Neutrophil (primary cell): ENCODE measurements at regions not wholly inside any gene's neighbourhood (a gene's known extent, or its start where the extent isn't known, plus 50 kb on each side); places are given as distances from the start of the nearest gene placed in this dataset.

Experiments used
- H3K27ac ChIP-seq: fragments of 200-600 bp; sonication (generic); 2 replicates; pipeline ENCODE4 v1.5.1; 2016; ENCODE audit warnings: mild to moderate bottlenecking, moderate library complexity
- H3K27me3 ChIP-seq: fragments of 200-600 bp; sonication (generic); 2 replicates; pipeline ENCODE4 v1.6.0; 2016; ENCODE audit warnings: mild to moderate bottlenecking
- H3K36me3 ChIP-seq: fragments of 200-600 bp; sonication (generic); 2 replicates; pipeline ENCODE4 v1.5.1; 2017
- H3K4me1 ChIP-seq, 2 experiments: fragments of 200-600 bp in 1 of 2; sonication (generic) in 1 of 2; 1 replicate in 1 of 2; 2 replicates in 1 of 2; pipeline versions ENCODE4 v1.5.1 to v1.6.1; 2013 to 2016; ENCODE audit warnings: low read depth in 1 of 2, low read length in 1 of 2, mild to moderate bottlenecking in 1 of 2, moderate library complexity in 1 of 2; ENCODE audit not compliant: control insufficient read depth in 1 of 2, insufficient read depth in 1 of 2
- H3K4me3 ChIP-seq, 2 experiments: fragments of 200-600 bp in 1 of 2; sonication (generic) in 1 of 2; 1 replicate in 1 of 2; 2 replicates in 1 of 2; pipeline ENCODE4 v1.5.1; 2013 to 2016; ENCODE audit warnings: low read depth in 1 of 2, low read length in 1 of 2, mild to moderate bottlenecking in 1 of 2, moderate library complexity in 1 of 2
- H3K9me3 ChIP-seq: fragments of 200-600 bp; sonication (generic); 2 replicates; pipeline ENCODE4 v1.5.1; 2016
- TF ChIP-seq, protein P1 (sequence below): fragments of 200-600 bp; sonication (generic); IDR thresholded peaks from 2 replicates; pipeline ENCODE4 v1.5.1; 2016; ENCODE audit warnings: antibody characterized with exemption

DNA sequence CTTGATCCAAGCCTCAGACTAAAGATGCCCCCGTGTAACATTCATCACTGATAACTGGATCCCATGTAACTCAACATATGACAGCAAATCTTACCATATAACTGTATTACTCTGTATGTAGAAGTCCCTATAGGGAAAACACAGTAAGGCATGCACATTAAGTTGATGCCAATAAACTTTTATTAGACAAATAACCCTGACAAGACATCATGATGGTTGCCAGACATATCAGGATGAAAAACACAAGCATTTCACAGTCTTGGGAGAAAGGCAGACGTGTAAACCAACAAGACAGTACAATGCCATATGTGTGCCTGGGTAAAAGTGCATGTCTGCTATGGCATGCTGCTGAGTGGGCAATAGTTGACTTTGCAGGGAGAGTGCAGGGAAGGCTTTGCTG is 142.2 kb downstream of the HERPUD2 start:
- no peak overlapping the region for H3K4me3 ChIP-seq
- H3K27ac ChIP-seq: no peak overlapping the region
- peaks cover 26% of the 10 kb centered on the region for H3K27me3 ChIP-seq
- H3K36me3 ChIP-seq: no peaks in the 10 kb centered on the region
- peaks cover 5 to 8% of the 10 kb centered on the region in 2 experiments for H3K4me1 ChIP-seq
- H3K9me3 ChIP-seq: no peaks in the 10 kb centered on the region
- TF ChIP-seq, protein P1, sequence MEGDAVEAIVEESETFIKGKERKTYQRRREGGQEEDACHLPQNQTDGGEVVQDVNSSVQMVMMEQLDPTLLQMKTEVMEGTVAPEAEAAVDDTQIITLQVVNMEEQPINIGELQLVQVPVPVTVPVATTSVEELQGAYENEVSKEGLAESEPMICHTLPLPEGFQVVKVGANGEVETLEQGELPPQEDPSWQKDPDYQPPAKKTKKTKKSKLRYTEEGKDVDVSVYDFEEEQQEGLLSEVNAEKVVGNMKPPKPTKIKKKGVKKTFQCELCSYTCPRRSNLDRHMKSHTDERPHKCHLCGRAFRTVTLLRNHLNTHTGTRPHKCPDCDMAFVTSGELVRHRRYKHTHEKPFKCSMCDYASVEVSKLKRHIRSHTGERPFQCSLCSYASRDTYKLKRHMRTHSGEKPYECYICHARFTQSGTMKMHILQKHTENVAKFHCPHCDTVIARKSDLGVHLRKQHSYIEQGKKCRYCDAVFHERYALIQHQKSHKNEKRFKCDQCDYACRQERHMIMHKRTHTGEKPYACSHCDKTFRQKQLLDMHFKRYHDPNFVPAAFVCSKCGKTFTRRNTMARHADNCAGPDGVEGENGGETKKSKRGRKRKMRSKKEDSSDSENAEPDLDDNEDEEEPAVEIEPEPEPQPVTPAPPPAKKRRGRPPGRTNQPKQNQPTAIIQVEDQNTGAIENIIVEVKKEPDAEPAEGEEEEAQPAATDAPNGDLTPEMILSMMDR: no peak

DNA sequence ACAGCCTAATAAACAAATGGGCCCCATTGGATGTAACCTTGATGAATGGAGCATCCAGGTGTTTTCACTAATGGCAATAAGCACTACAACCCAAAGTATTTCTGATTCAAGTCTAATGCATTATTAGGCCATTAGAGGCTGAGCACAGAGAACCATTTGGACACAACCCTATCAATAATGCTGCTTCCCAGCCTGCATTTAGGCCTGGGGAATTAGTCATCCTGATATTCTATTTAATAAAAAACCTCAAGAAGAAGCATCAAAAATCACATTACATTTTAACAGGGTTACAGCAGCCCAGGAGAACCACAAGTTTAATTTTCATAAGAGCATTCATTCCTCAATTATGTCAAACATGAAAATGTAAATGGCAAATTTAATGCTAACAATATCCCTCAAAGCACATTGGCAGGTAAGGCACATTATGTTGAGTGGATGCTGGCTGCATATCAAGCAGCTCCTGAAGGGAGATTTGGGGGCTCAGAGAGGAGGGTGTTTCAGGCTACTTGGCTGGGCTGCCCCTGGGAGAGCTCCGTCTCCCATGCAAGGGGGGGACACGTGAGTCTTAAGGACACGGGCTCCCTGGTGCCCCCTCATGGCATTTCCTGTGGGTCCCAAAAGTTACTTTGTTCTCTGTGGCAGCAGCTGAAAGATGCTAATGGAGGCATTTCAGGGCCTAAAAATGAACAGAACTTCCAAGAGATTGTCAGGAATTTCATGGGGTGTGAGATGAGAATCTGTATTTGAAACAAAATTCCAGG is 143.4 kb downstream of the HERPUD2 start:
- Histone ChIP-seq H3K9me3 (no peaks in the 10 kb centered on the region), H3K27ac (no peak overlapping the region), H3K4me1 (no peaks in the 10 kb centered on the region), H3K27me3 (peaks cover 32% of the 10 kb centered on the region), H3K4me3 (no peak overlapping the region), H3K36me3 (no peaks in the 10 kb centered on the region)
- TF ChIP-seq, protein P1: no peak

DNA sequence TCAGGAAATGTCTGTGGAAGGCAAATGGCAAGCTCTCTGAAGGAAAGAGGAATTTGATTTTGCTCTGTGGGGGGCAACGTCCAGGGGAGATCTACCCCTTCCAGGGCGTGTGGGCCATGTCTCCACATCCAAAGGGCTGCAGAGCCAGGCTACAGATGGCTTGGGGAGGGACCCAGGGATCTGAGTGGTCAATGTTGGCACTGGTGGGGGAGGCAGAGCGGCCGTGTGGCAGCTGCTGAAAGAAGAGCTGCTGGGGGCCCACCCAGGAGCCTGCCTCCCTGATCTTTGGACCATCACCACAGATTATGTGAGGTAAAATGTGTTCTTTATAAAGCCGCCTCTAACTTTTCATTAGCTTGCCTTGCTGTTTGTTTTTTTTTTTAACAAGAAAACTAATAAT is 144.1 kb downstream of the HERPUD2 start:
- Histone ChIP-seq H3K4me1 (no peaks in the 10 kb centered on the region), H3K4me3 (no peak overlapping the region), H3K27me3 (peaks cover 32% of the 10 kb centered on the region), H3K36me3 (no peaks in the 10 kb centered on the region), H3K27ac (no peak overlapping the region), H3K9me3 (no peaks in the 10 kb centered on the region)
- TF ChIP-seq, protein P1: no peak

DNA sequence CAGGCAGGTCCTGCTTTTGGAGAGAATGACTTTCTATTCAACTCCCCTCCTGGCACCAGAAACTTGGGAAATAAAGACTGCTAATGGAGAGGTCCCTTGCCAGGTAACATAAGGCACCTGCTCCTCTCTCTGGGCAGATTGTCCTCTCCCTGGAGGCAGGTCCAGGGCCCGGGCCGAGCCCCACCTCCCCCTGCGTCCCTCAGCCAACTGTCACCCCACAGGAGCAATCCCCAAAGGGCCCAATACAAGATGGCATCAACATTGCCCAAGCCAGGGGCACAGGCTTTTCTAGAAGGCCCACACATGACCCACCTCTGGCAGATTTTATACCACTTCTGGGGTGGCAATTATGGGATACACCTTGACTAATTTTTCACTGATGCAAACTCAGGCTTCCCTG is 145.2 kb downstream of the HERPUD2 start:
- Histone ChIP-seq H3K9me3 (no peaks in the 10 kb centered on the region), H3K4me1 (no peaks in the 10 kb centered on the region), H3K27ac (no peak overlapping the region), H3K36me3 (no peaks in the 10 kb centered on the region), H3K27me3 (peaks cover 33% of the 10 kb centered on the region), H3K4me3 (no peak overlapping the region)
- TF ChIP-seq, protein P1: no peak

DNA sequence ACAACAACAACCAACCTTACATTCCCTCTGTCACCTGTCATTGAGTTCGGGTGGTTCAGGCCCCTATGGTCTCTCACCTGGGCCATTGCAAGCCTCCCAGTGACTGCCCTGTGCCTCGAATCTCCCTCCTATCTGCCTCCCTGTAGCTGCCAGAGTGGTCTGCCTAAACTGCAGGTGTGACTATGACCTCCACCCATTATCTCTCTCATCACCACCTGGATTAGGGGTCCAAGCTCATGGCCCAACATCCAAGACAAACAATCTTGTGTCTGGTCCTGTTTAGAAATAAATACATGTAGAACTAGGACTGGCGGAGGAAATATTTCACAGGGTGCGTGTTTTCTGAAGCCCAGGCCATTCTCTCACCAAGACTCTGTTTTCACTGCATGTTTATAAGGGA is 146.6 kb downstream of the HERPUD2 start:
- no peak overlapping the region for H3K4me3 ChIP-seq
- H3K9me3 ChIP-seq: no peaks in the 10 kb centered on the region
- H3K27ac ChIP-seq: no peak overlapping the region
- peaks cover 29% of the 10 kb centered on the region for H3K27me3 ChIP-seq
- H3K4me1 ChIP-seq: no peaks in the 10 kb centered on the region
- no peaks in the 10 kb centered on the region for H3K36me3 ChIP-seq
- TF ChIP-seq, protein P1: no peak
